ENCODE measurements at regions not wholly inside any gene's neighbourhood (a gene's known extent, or its start where the extent isn't known, plus 50 kb on each side); places are given as distances from the start of the nearest gene placed in this dataset.

- no peak for DNase-seq
These were observed 113.0 kb upstream of the EDNRA start for GRCh38 chr4:147367891-147368290.

GRCh38 chr4:147368948-147369347 lies 111.9 kb upstream of the EDNRA start:
- DNase-seq: no peak

- no peak for DNase-seq
These were observed 110.4 kb upstream of the EDNRA start for GRCh38 chr4:147370473-147370872.

DNA sequence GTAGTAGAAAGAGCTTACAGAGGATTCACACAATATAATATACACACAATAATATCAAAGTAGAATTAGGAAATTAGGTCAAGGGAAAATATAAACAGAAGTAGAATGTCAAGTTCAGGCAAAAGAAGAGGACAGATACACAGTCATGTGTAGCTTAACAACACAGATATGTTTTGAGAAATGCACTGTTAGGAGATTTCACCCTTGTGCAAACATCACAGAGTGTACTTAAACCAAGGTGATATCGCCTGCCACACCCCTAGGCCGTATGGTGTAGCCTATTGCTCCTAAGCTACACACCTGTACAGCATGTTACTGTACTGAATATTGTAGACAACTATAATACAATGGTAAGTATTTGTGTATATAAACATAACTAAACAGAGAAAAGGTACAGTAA lies 110.0 kb upstream of the EDNRA start:
- DNase-seq: no peak

GRCh38 chr4:147371661-147372060 lies 109.2 kb upstream of the EDNRA start:
- no peak for DNase-seq

GRCh38 chr4:147378780-147379179 lies 102.1 kb upstream of the EDNRA start:
- no peak for DNase-seq

DNA sequence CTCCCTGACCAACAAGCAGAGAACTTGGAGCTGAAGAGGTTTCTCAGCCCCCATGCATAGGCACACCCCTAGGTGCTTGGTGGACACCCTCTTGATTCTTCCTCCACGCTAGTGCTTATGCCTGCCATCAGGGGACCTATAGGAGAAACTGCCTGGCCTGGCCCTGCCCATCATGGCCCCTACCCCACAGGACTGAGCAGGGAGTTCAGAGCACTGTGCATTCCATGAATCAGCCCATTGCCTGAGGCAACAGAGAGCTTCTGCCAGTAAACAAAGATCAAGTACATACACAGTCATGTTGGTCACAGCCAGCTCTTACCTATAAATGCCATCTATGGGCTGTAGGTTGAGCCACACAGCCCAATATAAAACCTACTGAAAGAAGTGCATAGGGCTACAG lies 99.1 kb upstream of the EDNRA start:
- DNase-seq: no peak

DNA sequence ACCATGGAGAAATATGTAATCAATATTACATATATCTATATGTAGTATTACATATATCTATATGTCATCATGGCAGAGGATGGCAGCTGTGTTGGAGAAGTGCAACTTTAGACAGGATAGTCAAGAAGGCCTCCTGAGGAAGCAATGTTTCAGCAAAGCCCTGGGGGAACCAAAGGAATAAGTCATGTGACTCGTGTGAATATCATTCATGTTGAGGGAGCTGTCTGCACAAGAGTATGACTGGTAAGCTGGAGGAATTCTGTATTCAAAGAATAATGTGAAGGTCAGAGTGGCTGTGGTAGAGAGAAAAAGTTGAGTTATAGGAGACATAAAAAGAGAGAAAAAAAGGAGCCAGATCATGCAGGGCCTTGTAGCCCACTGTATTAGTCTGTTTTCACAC lies 92.9 kb upstream of the EDNRA start:
- DNase-seq: no peak

DNA sequence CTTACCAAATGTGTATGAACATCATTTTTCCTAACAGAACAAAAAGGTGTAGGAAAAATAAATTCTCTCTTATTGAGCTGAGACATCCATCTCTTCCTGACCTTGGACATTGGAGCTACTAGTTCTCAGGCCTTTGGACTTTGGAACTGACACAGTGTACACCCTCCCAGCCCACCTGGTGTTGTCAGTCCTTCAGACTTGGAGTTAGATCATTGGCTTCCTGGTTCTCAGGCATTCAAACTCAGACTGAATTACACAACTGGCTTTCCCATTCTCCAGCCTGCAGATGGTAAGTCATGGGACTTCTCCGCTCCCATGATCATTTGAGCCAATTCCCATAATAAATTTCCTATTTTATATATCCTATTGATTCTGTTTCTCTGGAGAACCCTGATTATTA lies 84.8 kb upstream of the EDNRA start:
- no peak for DNase-seq

- DNase-seq: no peak
These were observed 82.3 kb upstream of the EDNRA start for GRCh38 chr4:147398556-147398955.

GRCh38 chr4:147400721-147401120 lies 80.2 kb upstream of the EDNRA start:
- DNase-seq: no peak

DNA sequence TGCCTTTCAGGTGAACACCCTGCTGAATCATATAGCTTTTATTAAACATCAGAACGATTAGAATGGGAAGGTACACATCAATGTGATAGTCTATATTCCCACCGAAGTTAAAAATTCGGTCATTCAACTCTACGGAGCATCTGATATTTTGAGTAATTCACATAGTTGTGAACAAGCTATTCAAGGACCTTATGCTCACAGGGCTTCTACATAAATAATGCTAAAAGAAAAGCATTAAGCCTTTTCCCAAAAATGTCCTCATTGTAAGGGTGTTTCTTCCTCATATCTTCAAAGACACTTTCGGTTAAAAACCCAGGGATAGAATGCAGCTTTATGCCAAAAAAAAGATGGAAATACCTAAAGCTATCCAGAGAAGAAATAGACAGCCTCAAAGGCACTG lies 79.7 kb upstream of the EDNRA start:
- DNase-seq: no peak

- DNase-seq: no peak
These were observed 73.4 kb upstream of the EDNRA start for GRCh38 chr4:147407261-147408045.

- no peak for DNase-seq
These were observed 72.7 kb upstream of the EDNRA start for GRCh38 chr4:147408189-147408588.

- no peak for DNase-seq
These were observed 71.5 kb upstream of the EDNRA start for GRCh38 chr4:147409350-147409749.

DNA sequence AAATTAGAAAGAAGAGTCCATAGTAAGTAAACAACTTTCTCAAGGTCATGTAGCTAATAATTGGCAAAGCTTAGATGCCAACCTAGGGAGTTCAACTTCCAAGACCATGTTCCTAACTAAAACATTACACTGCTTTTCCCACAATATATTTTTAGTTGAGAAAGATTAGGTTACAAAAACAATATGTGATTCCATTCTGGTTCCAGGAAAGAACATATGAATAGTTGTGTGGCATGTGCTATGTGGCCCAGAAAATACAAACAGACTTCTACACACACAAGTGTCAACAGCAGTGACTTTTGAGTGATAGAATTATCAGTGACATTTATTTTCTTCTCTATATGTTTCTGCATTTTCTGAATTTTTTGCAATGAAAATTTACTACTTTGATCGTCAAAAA lies 62.7 kb upstream of the EDNRA start:
- no peak for DNase-seq

DNA sequence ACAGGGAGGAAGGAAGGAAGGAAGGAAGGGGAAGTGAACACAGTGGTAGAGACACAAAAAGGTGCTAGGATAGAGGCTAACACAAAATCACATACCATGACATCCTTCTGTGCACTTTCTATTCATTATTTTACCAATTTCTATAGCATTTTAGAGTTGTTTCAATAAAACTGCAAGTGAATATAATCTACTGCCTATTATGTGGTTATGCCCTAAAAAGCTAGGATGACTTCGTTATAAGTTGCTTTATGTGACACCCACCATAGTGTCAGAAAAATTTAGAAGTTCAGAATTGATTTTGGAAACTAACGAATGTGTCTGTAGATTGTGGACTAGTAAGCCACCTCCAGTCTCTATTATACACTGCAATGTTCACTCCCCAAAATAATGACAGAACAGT lies 59.4 kb upstream of the EDNRA start:
- no peak for DNase-seq

GRCh38 chr4:147423229-147423628 lies 57.7 kb upstream of the EDNRA start:
- no peak for DNase-seq

DNA sequence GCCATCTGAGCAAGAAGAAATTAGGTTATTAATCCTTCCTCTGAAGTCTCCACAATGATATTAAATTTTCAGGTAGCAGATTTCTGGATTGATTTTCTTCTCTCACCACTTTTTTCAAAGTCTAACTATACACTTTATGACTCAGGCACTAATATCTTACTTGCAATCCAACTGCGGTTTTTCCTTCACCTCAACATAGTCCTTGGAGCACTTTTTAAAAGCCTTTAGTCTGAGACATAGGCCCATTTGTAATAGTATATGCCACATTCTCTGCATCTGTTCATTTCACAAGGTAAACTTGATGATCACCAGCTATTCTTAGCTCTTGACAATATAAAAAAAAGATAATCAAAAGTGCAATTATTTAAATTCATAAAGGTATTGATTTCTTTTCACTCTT lies 55.9 kb upstream of the EDNRA start:
- DNase-seq: no peak

GRCh38 chr4:147428583-147428982 lies 52.3 kb upstream of the EDNRA start:
- no peak for DNase-seq

- DNase-seq: no peak
These were observed 50.8 kb upstream of the EDNRA start for GRCh38 chr4:147430111-147430510.
